Right atrium auricular region (tissue), 2 donors: ENCODE measurements at regions not wholly inside any gene's neighbourhood (a gene's known extent, or its start where the extent isn't known, plus 50 kb on each side); places are given as distances from the start of the nearest gene placed in this dataset.

ENCODE experiments used
- DNase-seq: peaks from one replicate; pipeline ENCODE4 v3.0.0-alpha.2; 2019; ENCODE audit warnings: low spot score
- H3K27ac ChIP-seq, 2 donors: fragments of 200-600 bp; sonication (generic); 1 replicate in 1 of 2; 2 replicates in 1 of 2; pipeline ENCODE4 v1.5.1; 2016 to 2019
- H3K27me3 ChIP-seq, 2 donors: fragments of 200-600 bp; sonication (generic); one replicate each; pipeline versions ENCODE4 v1.5.1 to v1.6.0; 2017 to 2019
- H3K36me3 ChIP-seq: fragments of 200-600 bp; sonication (generic); one replicate; pipeline ENCODE4 v1.5.1; 2016
- H3K4me1 ChIP-seq, 2 donors: fragments of 200-600 bp; sonication (generic); one replicate each; pipeline versions ENCODE4 v1.5.1 to v1.6.0; 2017 to 2019
- H3K4me3 ChIP-seq, 2 donors: fragments of 200-600 bp; sonication (generic); 1 replicate in 1 of 2; 2 replicates in 1 of 2; pipeline ENCODE4 v1.5.1; 2017 to 2019; ENCODE audit warnings: mild to moderate bottlenecking in 1 of 2, moderate library complexity in 1 of 2
- H3K9me3 ChIP-seq, 2 donors: fragments of 200-600 bp; sonication (generic); one replicate each; pipeline ENCODE4 v1.5.1; 2019
- CTCF ChIP-seq, 2 donors: fragments of 200-600 bp; sonication (generic); IDR thresholded peaks; one replicate each; pipeline ENCODE4 v1.5.1; 2019; ENCODE audit warnings: antibody characterized with exemption in 2 of 2

- Histone ChIP-seq H3K27me3 (no peaks in the 10 kb centered on the region), H3K27ac (no peak overlapping the region), H3K9me3 (no peaks in the 10 kb centered on the region), H3K4me1 (no peaks in the 10 kb centered on the region), H3K36me3 (no peaks in the 10 kb centered on the region), H3K4me3 (no peak overlapping the region)
- DNase-seq: no peak
- TF ChIP-seq CTCF (IDR thresholded peaks at IDR 0.05): no peak
Observed at GRCh38 chr6:84445068-84445467, 217.6 kb upstream of the CEP162 start.

- DNase-seq: no peak
- H3K4me1 ChIP-seq: no peaks in the 10 kb centered on the region
- no peaks in the 10 kb centered on the region for H3K27me3 ChIP-seq
- no peak overlapping the region for H3K27ac ChIP-seq
- H3K9me3 ChIP-seq: no peaks in the 10 kb centered on the region
- no peak overlapping the region for H3K4me3 ChIP-seq
- H3K36me3 ChIP-seq: no peaks in the 10 kb centered on the region
- TF ChIP-seq CTCF (IDR thresholded peaks at IDR 0.05): no peak
Observed at GRCh38 chr6:84442208-84442607, 214.8 kb upstream of the CEP162 start.

GRCh38 chr6:84441456-84441855 lies 214.0 kb upstream of the CEP162 start:
- H3K9me3 ChIP-seq: no peaks in the 10 kb centered on the region
- H3K27ac ChIP-seq: no peak overlapping the region
- no peak overlapping the region for H3K4me3 ChIP-seq
- no peaks in the 10 kb centered on the region for H3K36me3 ChIP-seq
- DNase-seq: no peak
- no peaks in the 10 kb centered on the region for H3K27me3 ChIP-seq
- TF ChIP-seq CTCF (IDR thresholded peaks at IDR 0.05): no peak
- no peaks in the 10 kb centered on the region for H3K4me1 ChIP-seq

- no peaks in the 10 kb centered on the region for H3K9me3 ChIP-seq
- H3K36me3 ChIP-seq: no peaks in the 10 kb centered on the region
- H3K27me3 ChIP-seq: no peaks in the 10 kb centered on the region
- H3K4me3 ChIP-seq: no peak overlapping the region
- H3K27ac ChIP-seq: no peak overlapping the region
- no peak for TF ChIP-seq CTCF (IDR thresholded peaks at IDR 0.05)
- H3K4me1 ChIP-seq: no peaks in the 10 kb centered on the region
- DNase-seq: no peak
Observed at GRCh38 chr6:84434550-84434949, 207.1 kb upstream of the CEP162 start.

- no peak overlapping the region for H3K4me3 ChIP-seq
- DNase-seq: no peak
- H3K27ac ChIP-seq: no peak overlapping the region
- no peak for TF ChIP-seq CTCF (IDR thresholded peaks at IDR 0.05)
- no peaks in the 10 kb centered on the region for H3K36me3 ChIP-seq
- no peaks in the 10 kb centered on the region for H3K4me1 ChIP-seq
- H3K27me3 ChIP-seq: no peaks in the 10 kb centered on the region
- no peaks in the 10 kb centered on the region for H3K9me3 ChIP-seq
Observed at GRCh38 chr6:84432619-84433018, 205.2 kb upstream of the CEP162 start.

GRCh38 chr6:84428300-84428907 lies 201.0 kb upstream of the CEP162 start:
- peak; percentile 69 for DNase-seq

More at GRCh38 chr6:84428300-84428907, 201.0 kb upstream of the CEP162 start:
- H3K27ac ChIP-seq: no peak overlapping the region
- no peaks in the 10 kb centered on the region for H3K9me3 ChIP-seq
- H3K36me3 ChIP-seq: no peaks in the 10 kb centered on the region
- no peak overlapping the region for H3K4me3 ChIP-seq
- no peaks in the 10 kb centered on the region for H3K4me1 ChIP-seq
- H3K27me3 ChIP-seq: no peaks in the 10 kb centered on the region
- TF ChIP-seq CTCF (IDR thresholded peaks at IDR 0.05): peak; percentile 42 to 68
